K562 (cell line): ENCODE measurements at regions not wholly inside any gene's neighbourhood (a gene's known extent, or its start where the extent isn't known, plus 50 kb on each side); places are given as distances from the start of the nearest gene placed in this dataset.

ENCODE experiments used
- JUN ChIP-seq, 2 experiments: sonication (generic) in 1 of 2; formaldehyde crosslinking in 1 of 2; IDR thresholded peaks; 2 replicates each; pipeline versions ENCODE4 v1.6.1 to v1.8.0; 2012 to 2022; ENCODE audit warnings: borderline replicate concordance in 2 of 2, mild to moderate bottlenecking in 2 of 2, improper control_type of control experiment in 1 of 2, low read depth in 1 of 2, low read length in 1 of 2, missing genetic modification reagents in 1 of 2
- TF ChIP-seq, protein P1 (sequence below), 3 experiments: IDR thresholded peaks in 2 of 3; conservative IDR thresholded peaks in 1 of 3; 2 replicates each; pipeline ENCODE4 v1.5.1; 2011 to 2012; ENCODE audit warnings: low read length in 3 of 3, mild to moderate bottlenecking in 3 of 3, control low read depth in 2 of 3, improper control_type of control experiment in 1 of 3, inconsistent platforms in 1 of 3, low read depth in 1 of 3, mixed read lengths in 1 of 3, moderate library complexity in 1 of 3; ENCODE audit not compliant: insufficient read depth in 2 of 3

DNA sequence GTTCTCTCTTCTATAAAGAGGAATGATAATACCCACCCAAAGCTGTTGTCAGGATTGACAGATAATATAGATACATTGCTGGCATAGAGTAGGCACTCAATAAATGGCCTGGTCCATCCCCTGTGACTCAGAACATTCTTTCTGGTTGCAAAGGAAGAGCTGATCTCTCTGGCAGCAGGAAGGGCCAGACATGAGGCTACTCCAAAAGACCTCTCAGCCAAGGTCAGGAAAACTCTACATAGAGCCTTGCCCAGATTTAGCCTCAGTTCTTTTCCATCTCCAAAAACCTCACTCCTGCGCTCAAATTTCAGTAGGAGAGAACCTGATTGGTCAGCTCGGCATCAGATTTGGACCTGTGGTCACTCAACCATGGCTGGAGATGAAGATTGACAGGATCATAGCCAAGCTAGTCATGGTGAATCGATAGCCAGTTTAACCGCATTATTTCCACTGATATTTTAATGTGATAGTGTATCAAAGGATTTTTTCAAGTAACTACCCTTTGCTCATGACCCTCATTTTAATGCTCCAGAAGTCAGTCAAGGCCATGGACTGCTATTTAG is 319.6 kb downstream of the DRD1 start:
- TF ChIP-seq JUN (IDR thresholded peaks at IDR 0.05; ENCODE audit: borderline replicate concordance, low read depth, low read length): no peak
- TF ChIP-seq JUN (CRISPR knock-in tag; IDR thresholded peaks at IDR 0.05; ENCODE audit: borderline replicate concordance): no peak
- TF ChIP-seq, protein P1, sequence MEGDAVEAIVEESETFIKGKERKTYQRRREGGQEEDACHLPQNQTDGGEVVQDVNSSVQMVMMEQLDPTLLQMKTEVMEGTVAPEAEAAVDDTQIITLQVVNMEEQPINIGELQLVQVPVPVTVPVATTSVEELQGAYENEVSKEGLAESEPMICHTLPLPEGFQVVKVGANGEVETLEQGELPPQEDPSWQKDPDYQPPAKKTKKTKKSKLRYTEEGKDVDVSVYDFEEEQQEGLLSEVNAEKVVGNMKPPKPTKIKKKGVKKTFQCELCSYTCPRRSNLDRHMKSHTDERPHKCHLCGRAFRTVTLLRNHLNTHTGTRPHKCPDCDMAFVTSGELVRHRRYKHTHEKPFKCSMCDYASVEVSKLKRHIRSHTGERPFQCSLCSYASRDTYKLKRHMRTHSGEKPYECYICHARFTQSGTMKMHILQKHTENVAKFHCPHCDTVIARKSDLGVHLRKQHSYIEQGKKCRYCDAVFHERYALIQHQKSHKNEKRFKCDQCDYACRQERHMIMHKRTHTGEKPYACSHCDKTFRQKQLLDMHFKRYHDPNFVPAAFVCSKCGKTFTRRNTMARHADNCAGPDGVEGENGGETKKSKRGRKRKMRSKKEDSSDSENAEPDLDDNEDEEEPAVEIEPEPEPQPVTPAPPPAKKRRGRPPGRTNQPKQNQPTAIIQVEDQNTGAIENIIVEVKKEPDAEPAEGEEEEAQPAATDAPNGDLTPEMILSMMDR (IDR thresholded peaks at IDR 0.05 in 2 of 3, conservative IDR thresholded peaks at IDR 0.05 in 1 of 3; ENCODE audit: insufficient read depth in 2 of 3, low read depth in 1 of 3, low read length in 3 of 3): no peak
